Peyer's patch (tissue), 4 donors: ENCODE measurements at regions not wholly inside any gene's neighbourhood (a gene's known extent, or its start where the extent isn't known, plus 50 kb on each side); places are given as distances from the start of the nearest gene placed in this dataset.

ENCODE experiments used
- DNase-seq, 3 donors: peaks; one replicate each; pipeline ENCODE4 v3.0.0-alpha.2; 2017 to 2019
- H3K27ac ChIP-seq, 4 donors: fragments of 200-600 bp; sonication (generic); one replicate each; pipeline ENCODE4 v1.5.1; 2016 to 2019
- H3K27me3 ChIP-seq, 2 donors: fragments of 200-600 bp; sonication (generic); one replicate each; pipeline ENCODE4 v1.5.1; 2019
- H3K36me3 ChIP-seq, 3 donors: fragments of 200-600 bp; sonication (generic); one replicate each; pipeline ENCODE4 v1.5.1; 2016 to 2019
- H3K4me1 ChIP-seq, 4 donors: fragments of 200-600 bp; sonication (generic); one replicate each; pipeline ENCODE4 v1.5.1; 2016 to 2019
- H3K4me3 ChIP-seq, 4 donors: fragments of 200-600 bp; sonication (generic); 1 replicate in 3 of 4; 2 replicates in 1 of 4; pipeline ENCODE4 v1.5.1; 2016 to 2019; ENCODE audit warnings: mild to moderate bottlenecking in 1 of 4
- H3K9me3 ChIP-seq, 4 donors: fragments of 200-600 bp; sonication (generic); one replicate each; pipeline ENCODE4 v1.5.1; 2016 to 2019; ENCODE audit warnings: mild to moderate bottlenecking in 1 of 4
- CTCF ChIP-seq, 6 experiments: fragments of 450-650 bp in 4 of 6; fragments of 200-600 bp in 2 of 6; sonication (generic) in 1 of 6; IDR thresholded peaks; one replicate each; pipeline ENCODE4 v1.5.1; 2017 to 2019; ENCODE audit warnings: antibody characterized with exemption in 6 of 6, mild to moderate bottlenecking in 3 of 6, moderate library complexity in 1 of 6
- POLR2A ChIP-seq, 2 donors: fragments of 450-650 bp; IDR thresholded peaks; one replicate each; pipeline ENCODE4 v1.5.1; 2017; ENCODE audit warnings: antibody characterized with exemption in 2 of 2, mild to moderate bottlenecking in 2 of 2, moderate library complexity in 2 of 2

GRCh38 chr4:8708401-8709021, 115.9 kb downstream of the CPZ start:
- Histone ChIP-seq H3K9me3 (peaks cover 0 to 6% (median 0%) of the 10 kb centered on the region in 4 donors), H3K27me3 (no peaks in the 10 kb centered on the region), H3K27ac (no peak overlapping the region), H3K4me3 (no peak overlapping the region), H3K36me3 (no peaks in the 10 kb centered on the region), H3K4me1 (no peaks in the 10 kb centered on the region)
- TF ChIP-seq CTCF (IDR thresholded peaks at IDR 0.05) (no peak), POLR2A (IDR thresholded peaks at IDR 0.05) (no peak)
- DNase-seq: peak in 1 of 3 donors; percentile 40

GRCh38 chr4:8707045-8707781, 114.6 kb downstream of the CPZ start:
- peak in 1 of 3 donors; percentile 26 for DNase-seq
- H3K27ac ChIP-seq: no peak overlapping the region
- H3K36me3 ChIP-seq: no peaks in the 10 kb centered on the region
- H3K4me1 ChIP-seq: no peaks in the 10 kb centered on the region
- no peaks in the 10 kb centered on the region for H3K27me3 ChIP-seq
- no peaks in the 10 kb centered on the region for H3K9me3 ChIP-seq
- TF ChIP-seq CTCF (IDR thresholded peaks at IDR 0.05) (no peak), POLR2A (IDR thresholded peaks at IDR 0.05) (no peak)
- no peak overlapping the region for H3K4me3 ChIP-seq

GRCh38 chr4:8706216-8707044, 113.9 kb downstream of the CPZ start:
- no peak for TF ChIP-seq CTCF (IDR thresholded peaks at IDR 0.05)
- TF ChIP-seq POLR2A (IDR thresholded peaks at IDR 0.05): no peak
- H3K4me3 ChIP-seq: no peak overlapping the region
- peak in 1 of 3 donors; percentile 7 for DNase-seq
- no peak overlapping the region for H3K27ac ChIP-seq
- no peaks in the 10 kb centered on the region for H3K9me3 ChIP-seq
- H3K4me1 ChIP-seq: no peaks in the 10 kb centered on the region
- no peaks in the 10 kb centered on the region for H3K27me3 ChIP-seq
- H3K36me3 ChIP-seq: no peaks in the 10 kb centered on the region

- peak in 1 of 3 donors; percentile 41 for DNase-seq
- H3K4me1 ChIP-seq: no peaks in the 10 kb centered on the region
- no peaks in the 10 kb centered on the region for H3K27me3 ChIP-seq
- TF ChIP-seq POLR2A (IDR thresholded peaks at IDR 0.05) (no peak), CTCF (IDR thresholded peaks at IDR 0.05) (no peak)
- H3K36me3 ChIP-seq: no peaks in the 10 kb centered on the region
- no peak overlapping the region for H3K27ac ChIP-seq
- no peaks in the 10 kb centered on the region for H3K9me3 ChIP-seq
- H3K4me3 ChIP-seq: no peak overlapping the region
These were observed 112.9 kb downstream of the CPZ start for GRCh38 chr4:8705161-8706145.

GRCh38 chr4:8704632-8705031, 112.1 kb downstream of the CPZ start:
- Histone ChIP-seq H3K27me3 (no peaks in the 10 kb centered on the region), H3K27ac (no peak overlapping the region), H3K36me3 (no peaks in the 10 kb centered on the region), H3K9me3 (no peaks in the 10 kb centered on the region), H3K4me3 (no peak overlapping the region), H3K4me1 (no peaks in the 10 kb centered on the region)
- DNase-seq: no peak
- TF ChIP-seq CTCF (IDR thresholded peaks at IDR 0.05): no peak
- no peak for TF ChIP-seq POLR2A (IDR thresholded peaks at IDR 0.05)
